HG03520 (cell line): ENCODE measurements at regions not wholly inside any gene's neighbourhood (a gene's known extent, or its start where the extent isn't known, plus 50 kb on each side); places are given as distances from the start of the nearest gene placed in this dataset.

Experiments
- ATAC-seq: cut with Tn5 transposase; IDR thresholded peaks from one replicate; pipeline ENCODE4 v1.9.1; 2021; ENCODE audit warnings: mild to moderate bottlenecking, moderate library complexity; ENCODE audit not compliant: unreplicated experiment

DNA sequence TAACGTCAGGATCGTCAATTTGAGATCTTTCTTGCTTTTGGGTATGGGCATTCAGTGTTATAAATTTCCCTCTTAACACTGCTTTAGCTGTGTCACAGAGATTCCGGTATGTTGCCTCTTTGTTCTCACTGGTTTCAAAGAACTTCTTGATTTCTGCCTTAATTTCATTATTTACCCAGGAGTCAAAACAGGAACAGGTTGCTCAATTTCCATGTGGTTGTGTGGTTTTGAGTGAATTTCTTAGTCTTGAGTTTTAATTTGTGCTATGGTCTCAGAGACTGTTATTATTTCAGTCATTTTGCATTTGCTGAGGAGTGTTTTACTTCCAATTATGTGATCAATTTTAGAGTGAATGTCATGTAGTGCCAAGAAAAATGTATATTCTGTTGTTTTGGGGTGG lies 153.1 kb downstream of the PCDH17 start:
- no peak for ATAC-seq

DNA sequence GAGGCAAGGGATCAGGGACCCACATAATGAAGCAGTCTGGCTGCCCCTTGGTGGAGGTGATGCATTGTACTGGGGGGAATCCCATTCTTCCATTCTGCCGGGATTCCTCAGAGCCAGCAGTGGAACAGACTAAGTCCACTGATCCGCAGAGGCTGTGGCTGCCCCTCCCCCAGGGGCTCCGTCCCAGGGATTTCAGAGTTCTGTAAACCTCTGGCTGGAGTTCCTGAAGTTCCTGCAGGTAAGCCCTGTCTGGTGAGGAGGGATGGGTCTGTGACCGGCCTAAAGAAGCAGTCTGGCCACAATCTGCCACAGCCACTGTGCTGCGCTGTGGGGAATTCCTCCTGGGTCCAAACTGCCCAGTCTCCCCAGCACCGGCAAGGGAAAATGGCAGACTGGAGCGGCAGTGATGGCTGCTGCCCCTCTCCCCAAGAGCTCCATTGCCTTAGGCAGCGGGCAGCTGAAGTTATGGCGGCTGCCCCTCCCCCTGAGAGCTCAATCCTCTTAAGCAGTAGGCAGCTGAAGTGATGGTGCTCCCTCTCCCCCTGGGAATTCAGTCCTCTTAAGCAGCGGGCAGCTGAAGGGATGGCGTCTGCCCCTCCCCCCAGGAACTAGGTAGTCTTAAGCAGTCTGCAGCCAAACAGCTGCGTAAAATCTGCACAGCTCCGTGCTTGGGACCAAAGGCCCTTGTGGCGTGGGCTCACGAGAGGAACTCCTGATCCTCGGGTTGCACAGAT lies 155.7 kb downstream of the PCDH17 start:
- ATAC-seq, result no peak

DNA sequence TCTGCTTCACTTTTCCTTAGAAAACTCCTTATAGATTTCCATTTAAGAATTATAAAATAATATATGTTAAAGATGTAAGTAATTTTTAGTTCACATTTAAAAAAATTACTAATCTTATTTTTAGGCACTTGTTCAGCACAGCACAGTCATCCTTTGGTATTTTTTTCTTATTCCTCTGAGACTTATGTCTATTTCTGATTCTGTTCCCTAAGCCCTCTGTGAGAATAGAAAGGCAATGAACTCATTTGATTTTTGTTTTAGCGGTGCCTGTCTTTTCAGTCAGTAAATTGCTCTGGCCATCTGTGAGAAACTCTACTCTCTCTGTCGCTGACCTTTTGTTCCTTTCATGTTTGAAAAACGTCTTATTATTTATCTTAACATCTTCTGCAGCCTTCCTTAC lies 168.1 kb downstream of the PCDH17 start:
- ATAC-seq, result no peak

DNA sequence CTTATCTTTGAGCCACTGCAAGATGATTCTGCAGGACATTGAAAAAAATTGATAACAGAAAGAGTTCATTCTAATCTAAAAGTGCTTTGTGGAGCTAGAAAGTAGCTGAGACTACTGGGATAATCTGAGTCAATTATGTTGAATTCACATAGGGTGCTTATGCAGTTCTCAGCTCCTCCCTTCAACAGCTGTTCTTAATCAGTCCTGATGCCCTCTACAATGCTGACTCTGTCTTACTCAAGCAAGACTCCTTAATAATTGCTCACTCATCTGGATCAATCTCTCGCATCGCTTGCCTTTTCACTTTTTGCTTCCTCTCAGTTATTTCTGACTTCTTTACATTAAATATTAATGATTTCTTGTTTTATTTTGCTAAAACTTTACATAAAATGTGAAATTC lies 182.1 kb downstream of the PCDH17 start:
- ATAC-seq, result no peak

DNA sequence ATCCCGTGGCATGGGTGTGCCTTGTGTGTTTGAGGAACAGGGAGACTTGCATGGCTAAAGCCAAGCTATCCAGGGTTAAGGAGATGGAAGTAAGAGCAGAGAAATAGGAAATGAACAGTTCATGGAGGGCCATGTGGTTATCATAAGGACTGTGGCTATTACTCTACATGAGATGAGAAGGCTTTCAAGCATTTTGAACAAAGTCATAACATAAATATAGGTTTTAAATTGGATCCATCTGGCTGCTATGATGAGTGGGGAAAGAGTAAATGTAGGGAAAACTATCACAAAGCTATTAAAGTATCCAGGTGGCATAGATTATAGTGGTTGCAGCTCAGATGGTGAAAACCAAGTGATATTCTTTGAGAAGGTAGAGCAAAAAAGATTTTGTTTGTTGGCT lies 184.1 kb downstream of the PCDH17 start:
- ATAC-seq, result no peak

DNA sequence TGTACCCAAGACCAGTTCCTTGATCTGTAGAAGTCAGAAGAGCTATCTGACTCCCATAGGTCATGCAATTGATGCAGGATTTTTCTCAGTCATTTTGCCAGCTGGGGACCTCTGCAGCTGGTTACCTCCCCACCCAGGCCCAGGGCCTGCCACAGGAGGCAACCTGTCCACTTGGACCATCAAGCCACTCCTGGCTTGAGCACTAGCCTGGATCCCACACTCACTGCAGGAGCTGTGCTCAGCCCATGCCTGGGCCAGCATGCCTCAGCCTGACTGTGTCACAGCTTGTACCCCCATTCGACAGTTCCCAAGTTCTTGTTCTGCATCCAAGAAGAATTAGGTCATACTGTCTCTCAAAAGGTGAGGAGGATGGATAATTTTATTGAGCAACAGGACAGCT lies 189.4 kb downstream of the PCDH17 start:
- no peak for ATAC-seq

GRCh38 chr13:57823704-57824103 lies 192.2 kb downstream of the PCDH17 start:
- ATAC-seq, result no peak

DNA sequence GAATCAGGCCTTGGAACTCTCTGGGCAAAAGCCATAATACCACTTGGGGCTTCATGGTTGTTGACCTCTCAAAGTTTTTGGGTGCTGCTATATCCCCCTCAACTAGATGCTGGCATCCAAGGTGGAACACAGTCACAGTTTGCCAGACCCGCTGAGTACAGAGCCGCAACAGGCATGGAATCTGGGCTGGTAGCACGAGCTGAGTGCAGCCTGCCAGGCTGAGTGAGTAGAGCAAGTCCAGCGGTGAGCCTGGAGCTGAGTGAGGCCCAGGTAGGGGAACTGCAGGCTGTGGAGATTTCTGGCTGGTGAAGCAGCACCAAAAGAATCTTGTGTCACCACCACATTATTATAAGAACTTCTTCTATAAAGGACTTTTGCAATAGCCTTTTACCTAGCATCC lies 192.6 kb downstream of the PCDH17 start:
- ATAC-seq, result no peak

GRCh38 chr13:57825066-57825465 lies 193.5 kb downstream of the PCDH17 start:
- no peak for ATAC-seq

- no peak for ATAC-seq
Observed at GRCh38 chr13:57829496-57829895, 198.0 kb downstream of the PCDH17 start.

DNA sequence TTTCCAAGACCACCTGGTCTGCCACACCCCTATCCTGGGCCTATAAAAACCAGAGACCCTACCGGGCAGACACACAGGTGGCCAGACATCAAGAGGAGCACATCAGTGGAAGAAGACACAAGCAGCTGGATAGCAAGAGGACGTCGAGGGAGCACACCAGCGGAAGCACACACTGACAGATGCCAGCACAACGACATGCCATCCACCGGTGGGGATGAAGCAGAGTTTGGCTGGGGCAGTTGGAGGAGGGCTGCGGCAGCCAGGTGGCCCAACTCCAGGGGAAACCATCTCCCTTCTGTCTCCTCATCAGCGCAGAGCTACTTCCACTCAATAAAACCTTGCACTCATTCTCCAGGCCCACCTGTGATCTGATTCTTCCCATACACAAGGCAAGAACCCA lies 200.6 kb downstream of the PCDH17 start:
- ATAC-seq, result no peak

DNA sequence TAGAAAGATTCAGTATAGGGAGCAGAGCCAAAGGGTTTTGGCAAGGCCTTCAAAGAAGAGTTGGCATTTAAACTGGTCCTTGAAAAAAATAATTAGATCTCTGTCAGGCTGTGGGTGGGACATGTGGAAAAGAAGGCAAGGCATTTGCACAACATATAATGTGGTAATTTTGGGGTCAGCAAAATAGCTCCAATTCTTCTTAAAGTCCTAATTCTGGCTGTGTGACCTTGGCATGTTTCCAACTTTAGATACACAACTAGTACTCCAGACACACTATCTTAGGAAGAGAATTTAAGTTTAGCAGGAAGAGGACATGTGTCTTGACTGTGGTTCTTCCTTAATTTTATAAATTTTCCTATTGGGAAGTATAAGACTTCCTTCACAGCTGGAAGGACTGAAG lies 206.3 kb downstream of the PCDH17 start:
- ATAC-seq, result no peak

- ATAC-seq, result no peak
Observed at GRCh38 chr13:57843521-57843920, 212.0 kb downstream of the PCDH17 start.

DNA sequence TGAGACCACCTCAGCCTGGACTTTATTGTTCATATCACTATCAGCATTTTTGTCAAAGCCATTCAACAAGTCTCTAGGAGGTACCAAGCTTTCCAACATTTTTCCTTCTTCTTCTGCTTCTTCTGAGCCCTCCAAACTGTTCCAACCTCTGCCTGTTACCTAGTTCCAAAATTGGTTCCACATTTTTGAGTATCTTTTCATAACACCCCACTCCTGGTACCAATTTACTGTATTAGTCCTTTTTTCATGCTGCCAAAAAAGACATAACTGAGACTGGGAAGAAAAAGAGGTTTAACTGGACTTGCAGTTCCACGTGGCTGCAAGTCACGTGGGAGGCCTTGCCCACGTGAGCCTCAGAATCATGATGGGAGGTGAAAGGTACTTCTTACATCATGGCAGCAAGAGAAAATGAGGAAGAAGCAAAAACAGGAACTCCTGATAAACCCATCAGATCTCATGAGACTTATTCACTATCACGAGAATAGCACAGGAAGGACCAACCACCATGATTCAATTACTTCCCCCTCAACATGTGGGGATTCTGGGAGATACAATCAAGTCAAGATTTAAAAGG lies 215.1 kb downstream of the PCDH17 start:
- no peak for ATAC-seq

DNA sequence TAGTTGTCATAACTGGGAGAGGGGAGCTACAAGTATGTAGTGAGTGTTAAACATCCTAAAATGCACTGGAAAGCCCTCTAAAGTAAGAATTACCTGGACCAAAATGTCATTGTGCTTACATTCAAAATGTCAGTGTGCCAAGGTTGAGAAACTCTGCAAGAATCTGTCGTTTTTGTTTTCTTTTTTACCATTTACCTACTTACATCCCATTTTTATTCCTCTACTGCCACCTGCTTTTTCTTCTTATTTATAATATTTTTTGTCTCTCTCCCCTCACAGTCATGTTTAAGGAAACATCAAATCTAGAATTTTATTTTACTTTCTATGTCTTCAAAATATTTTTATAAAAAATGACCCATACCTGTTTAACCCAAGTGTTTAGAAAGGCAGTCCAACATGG lies 226.4 kb downstream of the PCDH17 start:
- ATAC-seq, result no peak

GRCh38 chr13:57858376-57858775 lies 226.8 kb downstream of the PCDH17 start:
- ATAC-seq, result no peak

DNA sequence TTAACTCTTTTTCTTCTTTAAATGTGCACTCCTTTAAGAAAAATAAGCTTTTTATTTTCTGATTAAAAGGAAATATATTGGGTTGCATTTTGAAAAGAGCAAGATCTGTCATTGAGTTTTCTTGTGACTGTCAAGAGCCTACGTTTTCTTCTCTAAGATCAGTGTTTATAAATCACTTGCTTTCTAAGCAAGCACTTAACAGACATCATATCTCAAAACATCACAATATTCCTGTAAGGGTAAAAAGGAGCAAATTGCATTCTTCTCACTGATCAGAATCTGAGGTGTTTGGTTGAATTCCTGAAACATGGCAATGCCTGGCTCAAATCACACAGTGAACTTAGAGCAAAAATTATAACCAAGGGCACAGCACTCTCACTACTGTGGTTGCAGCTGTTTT lies 231.3 kb downstream of the PCDH17 start:
- no peak for ATAC-seq

- no peak for ATAC-seq
Observed at GRCh38 chr13:57865600-57866294, 234.2 kb downstream of the PCDH17 start.

DNA sequence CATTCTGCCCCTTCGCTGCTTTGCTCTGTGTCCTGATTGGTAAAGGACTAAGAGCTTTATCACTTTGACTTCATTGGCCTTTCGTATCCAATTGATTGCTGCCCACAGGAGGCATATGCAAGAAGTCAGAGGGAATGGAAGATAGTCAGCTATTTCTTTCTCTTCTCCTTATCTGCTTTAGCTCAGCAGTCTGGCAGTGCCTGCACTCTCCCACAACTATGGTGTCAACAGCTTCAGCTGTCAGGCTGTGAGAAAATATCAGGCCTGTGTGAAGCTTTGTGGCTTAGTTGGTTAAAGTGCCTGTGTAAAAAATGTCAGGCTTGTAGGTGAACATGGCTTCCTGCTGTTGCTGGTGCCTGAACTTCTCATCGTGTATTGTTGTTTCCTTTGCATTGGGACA lies 243.0 kb downstream of the PCDH17 start:
- no peak for ATAC-seq

- ATAC-seq, result no peak
Observed at GRCh38 chr13:57877601-57878000, 246.1 kb downstream of the PCDH17 start.

GRCh38 chr13:57878291-57878690 lies 246.7 kb downstream of the PCDH17 start:
- no peak for ATAC-seq

DNA sequence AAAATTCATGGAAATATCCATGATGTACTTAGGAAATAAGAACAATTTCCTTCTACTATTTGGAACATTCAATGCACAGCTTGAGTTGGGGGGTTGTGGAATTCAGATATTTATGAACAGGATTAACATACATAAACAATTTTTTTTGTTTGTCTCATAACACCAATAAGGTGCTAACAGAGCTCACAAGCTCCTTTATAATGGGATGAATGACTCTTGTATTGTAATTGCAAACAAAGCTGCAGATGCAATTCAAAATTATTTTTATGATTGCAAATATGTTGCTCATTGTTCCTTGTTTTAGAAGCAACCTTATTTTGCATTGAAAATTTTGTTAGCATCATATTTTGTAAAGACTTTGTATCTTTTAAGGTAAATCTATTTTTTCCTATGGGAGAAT lies 265.7 kb downstream of the PCDH17 start:
- ATAC-seq, result no peak
